ENCODE measurements at regions not wholly inside any gene's neighbourhood (a gene's known extent, or its start where the extent isn't known, plus 50 kb on each side); places are given as distances from the start of the nearest gene placed in this dataset.

GRCh38 chr1:56320464-56321149 lies 258.8 kb downstream of the PLPP3 start:
- no peak for DNase-seq (ENCODE audit: low read depth in 1 of 2, low spot score in 1 of 2)

- DNase-seq (ENCODE audit: low read depth in 1 of 2, low spot score in 1 of 2) = no peak
Observed at GRCh38 chr1:56317722-56318121, 261.6 kb downstream of the PLPP3 start.

GRCh38 chr1:56315293-56315942 lies 263.9 kb downstream of the PLPP3 start:
- no peak for DNase-seq (ENCODE audit: low read depth in 1 of 2, low spot score in 1 of 2)

GRCh38 chr1:56313560-56313959 lies 265.8 kb downstream of the PLPP3 start:
- DNase-seq (ENCODE audit: low read depth in 1 of 2, low spot score in 1 of 2) = no peak

GRCh38 chr1:56311766-56312165 lies 267.6 kb downstream of the PLPP3 start:
- DNase-seq (ENCODE audit: low read depth in 1 of 2, low spot score in 1 of 2) = no peak

- no peak for DNase-seq (ENCODE audit: low read depth in 1 of 2, low spot score in 1 of 2)
Observed at GRCh38 chr1:56310945-56311344, 268.4 kb downstream of the PLPP3 start.

- DNase-seq (ENCODE audit: low read depth in 1 of 2, low spot score in 1 of 2) = no peak
Observed at GRCh38 chr1:56309065-56309464, 270.3 kb downstream of the PLPP3 start.

- DNase-seq (ENCODE audit: low read depth in 1 of 2, low spot score in 1 of 2) = no peak
Observed at GRCh38 chr1:56304975-56305374, 274.4 kb downstream of the PLPP3 start.

- no peak for DNase-seq (ENCODE audit: low read depth in 1 of 2, low spot score in 1 of 2)
Observed at GRCh38 chr1:56303805-56304204, 275.6 kb downstream of the PLPP3 start.

GRCh38 chr1:56302878-56303277 lies 276.5 kb downstream of the PLPP3 start:
- DNase-seq (ENCODE audit: low read depth in 1 of 2, low spot score in 1 of 2) = no peak

- no peak for DNase-seq (ENCODE audit: low read depth in 1 of 2, low spot score in 1 of 2)
Observed at GRCh38 chr1:56301791-56302190, 277.6 kb downstream of the PLPP3 start.

GRCh38 chr1:56300836-56301235 lies 278.5 kb downstream of the PLPP3 start:
- no peak for DNase-seq (ENCODE audit: low read depth in 1 of 2, low spot score in 1 of 2)

GRCh38 chr1:56298866-56299265 lies 280.5 kb downstream of the PLPP3 start:
- no peak for DNase-seq (ENCODE audit: low read depth in 1 of 2, low spot score in 1 of 2)

- DNase-seq (ENCODE audit: low read depth in 1 of 2, low spot score in 1 of 2) = no peak
Observed at GRCh38 chr1:56297904-56298303, 281.5 kb downstream of the PLPP3 start.

GRCh38 chr1:56297208-56297607 lies 282.2 kb downstream of the PLPP3 start:
- DNase-seq (ENCODE audit: low read depth in 1 of 2, low spot score in 1 of 2) = no peak

GRCh38 chr1:56295949-56296929 lies 283.1 kb downstream of the PLPP3 start:
- no peak for DNase-seq (ENCODE audit: low read depth in 1 of 2, low spot score in 1 of 2)

- DNase-seq (ENCODE audit: low read depth in 1 of 2, low spot score in 1 of 2) = no peak
Observed at GRCh38 chr1:56291374-56291919, 287.9 kb downstream of the PLPP3 start.

GRCh38 chr1:56289260-56289659 lies 290.1 kb downstream of the PLPP3 start:
- no peak for DNase-seq (ENCODE audit: low read depth in 1 of 2, low spot score in 1 of 2)

- DNase-seq (ENCODE audit: low read depth in 1 of 2, low spot score in 1 of 2) = no peak
Observed at GRCh38 chr1:56287721-56288120, 291.6 kb downstream of the PLPP3 start.

- DNase-seq (ENCODE audit: low read depth in 1 of 2, low spot score in 1 of 2) = no peak
Observed at GRCh38 chr1:56286956-56287355, 292.4 kb downstream of the PLPP3 start.

- DNase-seq (ENCODE audit: low read depth in 1 of 2, low spot score in 1 of 2) = no peak
Observed at GRCh38 chr1:56286506-56286905, 292.9 kb downstream of the PLPP3 start.

Measured in stimulated activated CD4-positive, alpha-beta T cell treated with anti-CD3 and anti-CD28 coated beads, Interleukin-15, amount 100 ng/mL, for 1 hour (primary cell).